ENCODE measurements at regions not wholly inside any gene's neighbourhood (a gene's known extent, or its start where the extent isn't known, plus 50 kb on each side); places are given as distances from the start of the nearest gene placed in this dataset.
"Not testable (repeated sequence)": the region's sequence is repeated elsewhere in the genome, so short reads cannot be mapped to it uniquely, and the experiment has no call there.

DNA sequence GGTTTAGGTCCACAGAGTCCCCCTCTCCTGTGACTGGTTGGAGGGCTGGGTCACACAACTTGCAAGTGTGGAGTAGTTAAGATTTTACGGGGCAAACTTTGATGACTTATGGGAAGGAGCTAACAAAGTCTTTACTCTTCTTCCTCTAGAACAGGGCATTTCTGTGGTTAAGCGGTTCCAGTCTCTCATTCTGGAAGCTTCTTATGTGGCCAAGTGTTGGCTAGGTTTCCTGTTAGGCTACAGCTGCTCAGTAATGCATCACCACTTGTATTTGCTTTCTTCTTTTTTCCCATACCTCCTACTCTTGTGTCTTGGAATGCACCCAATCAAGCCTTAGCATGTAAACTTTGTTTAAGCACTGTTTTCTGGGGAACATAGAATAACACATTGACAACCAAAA, 100.6 kb upstream of the PLAAT1 start:
- Histone ChIP-seq H3K4me1 (no peaks in the 10 kb centered on the region), H3K27me3 (no peaks in the 10 kb centered on the region), H3K36me3 (no peaks in the 10 kb centered on the region), H3K4me3 (no peak overlapping the region), H3K27ac (replicated peaks in 1 of 4) (no peak overlapping the region), H3K9me3 (no peaks in the 10 kb centered on the region)
- TF ChIP-seq POLR2AphosphoS5 (IDR thresholded peaks at IDR 0.05) (no peak), EP300 (IDR thresholded peaks at IDR 0.05) (no peak), POLR2A (IDR thresholded peaks at IDR 0.05; ENCODE audit: low read depth) (no peak), CTCF (IDR thresholded peaks at IDR 0.05) (no peak)
- intact Hi-C loops (cut with DNase I) = no loop called here
- no peak for DNase-seq (ENCODE audit: extremely low spot score)
- 89% methylated on average over 2 of the region's 2 CpGs for WGBS

DNA sequence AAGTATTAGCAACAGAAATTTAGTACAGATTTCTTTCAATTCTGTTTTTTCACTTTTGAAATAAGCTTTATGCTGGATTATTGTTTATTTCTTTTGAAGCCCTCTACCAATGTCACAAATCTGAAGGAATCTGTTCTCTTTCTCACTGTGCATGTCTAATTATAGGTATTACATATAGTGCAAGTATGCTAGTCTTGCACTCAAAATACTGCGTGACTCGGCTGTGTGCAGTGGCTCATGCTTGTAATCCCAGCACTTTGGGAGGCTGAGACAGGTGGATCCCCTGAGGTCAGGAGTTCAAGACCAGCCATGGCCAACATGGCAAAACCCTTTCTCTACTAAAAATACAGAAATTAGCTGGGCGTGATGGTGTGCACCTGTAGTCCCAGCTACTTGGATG, 95.8 kb upstream of the PLAAT1 start:
- no peak overlapping the region for H3K27ac ChIP-seq (replicated peaks in 1 of 4)
- no peaks in the 10 kb centered on the region for H3K9me3 ChIP-seq
- no peaks in the 10 kb centered on the region for H3K27me3 ChIP-seq
- no peak overlapping the region for H3K4me3 ChIP-seq
- no peak for DNase-seq (ENCODE audit: extremely low spot score)
- intact Hi-C loops (cut with DNase I) = no loop called here
- H3K36me3 ChIP-seq = no peaks in the 10 kb centered on the region
- no peak for TF ChIP-seq EP300 (IDR thresholded peaks at IDR 0.05)
- TF ChIP-seq POLR2AphosphoS5 (IDR thresholded peaks at IDR 0.05) = no peak
- no peak for TF ChIP-seq CTCF (IDR thresholded peaks at IDR 0.05)
- no peak for TF ChIP-seq POLR2A (IDR thresholded peaks at IDR 0.05; ENCODE audit: low read depth)
- WGBS = 61% methylated on average over 3 of the region's 3 CpGs
- H3K4me1 ChIP-seq = peaks cover 0 to 3% (median 0%) of the 10 kb centered on the region in 4 donors

DNA sequence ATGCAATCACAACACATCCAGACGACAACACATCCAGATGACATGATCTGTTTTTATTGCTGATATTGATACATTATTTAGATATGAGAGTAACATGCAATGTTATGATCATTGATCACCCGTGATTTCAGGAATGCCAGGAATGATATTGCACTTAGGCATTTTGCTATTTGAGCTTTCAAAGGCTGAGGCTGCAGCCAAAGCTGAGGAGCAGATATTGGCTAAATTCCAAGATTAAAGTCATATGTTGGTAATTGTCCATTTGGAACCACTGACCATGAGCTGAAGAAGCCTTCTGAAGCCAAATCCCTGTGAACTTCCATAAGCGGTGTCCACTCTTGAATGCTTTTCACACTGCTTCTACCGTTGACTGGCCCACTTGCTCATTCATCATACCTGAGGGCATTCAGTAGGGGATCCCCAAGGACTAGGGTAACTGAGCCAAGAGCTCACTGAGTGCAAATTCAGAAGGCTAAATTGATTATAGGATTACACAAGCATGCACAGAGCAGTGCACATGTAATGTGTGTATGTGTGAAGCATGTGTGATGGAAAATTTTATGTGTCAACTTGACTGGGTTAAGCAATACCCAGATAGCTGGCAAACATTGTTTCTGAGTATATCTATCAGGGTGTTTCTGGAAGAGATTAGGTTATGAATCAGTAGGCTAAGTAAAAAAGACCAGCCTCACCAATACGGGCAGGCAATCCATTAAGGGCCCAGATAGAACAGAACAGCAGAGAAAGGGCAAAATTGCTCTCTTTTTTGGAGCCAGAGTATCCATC, 92.1 kb upstream of the PLAAT1 start:
- Histone ChIP-seq H3K36me3 (no peaks in the 10 kb centered on the region), H3K27ac (replicated peaks in 1 of 4) (no peak overlapping the region), H3K4me3 (no peak overlapping the region), H3K9me3 (no peaks in the 10 kb centered on the region), H3K4me1 (peaks cover 0 to 3% (median 0%) of the 10 kb centered on the region in 4 donors), H3K27me3 (no peaks in the 10 kb centered on the region)
- TF ChIP-seq EP300 (IDR thresholded peaks at IDR 0.05) (no peak), POLR2A (IDR thresholded peaks at IDR 0.05; ENCODE audit: low read depth) (no peak)
- no peak for DNase-seq (ENCODE audit: extremely low spot score)
- WGBS = 60% methylated on average over 5 of the region's 5 CpGs
- intact Hi-C loops (cut with DNase I) = no loop called here

DNA sequence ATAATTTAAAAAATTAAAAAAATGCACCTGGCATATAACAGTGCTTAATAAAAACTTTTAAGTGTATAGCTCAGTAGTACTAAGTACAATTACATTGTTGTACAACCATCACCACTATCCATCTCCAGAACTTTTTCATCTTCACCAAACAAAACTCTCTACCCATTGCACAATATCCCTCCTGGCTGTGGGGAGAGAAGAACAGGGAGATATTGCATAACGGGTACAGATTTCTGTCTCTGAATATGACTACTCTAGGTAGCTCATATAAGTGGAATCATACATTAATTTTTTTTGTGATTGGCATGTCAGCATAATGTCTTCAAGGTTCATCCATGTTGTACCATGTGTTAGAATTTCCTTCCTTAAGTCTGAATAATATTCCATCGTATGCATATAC, 91.0 kb upstream of the PLAAT1 start:
- no peak overlapping the region for H3K4me3 ChIP-seq
- H3K36me3 ChIP-seq = no peaks in the 10 kb centered on the region
- no peak for DNase-seq (ENCODE audit: extremely low spot score)
- 89% methylated on average over 2 of the region's 2 CpGs for WGBS
- peaks cover 0 to 3% (median 0%) of the 10 kb centered on the region in 4 donors for H3K4me1 ChIP-seq
- no peaks in the 10 kb centered on the region for H3K27me3 ChIP-seq
- TF ChIP-seq POLR2AphosphoS5 (IDR thresholded peaks at IDR 0.05) (no peak), EP300 (IDR thresholded peaks at IDR 0.05) (no peak), CTCF (IDR thresholded peaks at IDR 0.05) (no peak), POLR2A (IDR thresholded peaks at IDR 0.05; ENCODE audit: low read depth) (no peak)
- H3K9me3 ChIP-seq = no peaks in the 10 kb centered on the region
- no peak overlapping the region for H3K27ac ChIP-seq (replicated peaks in 1 of 4)
- intact Hi-C loops (cut with DNase I) = no loop called here

GRCh38 chr3:193155044-193155781, 85.8 kb upstream of the PLAAT1 start:
- H3K27ac ChIP-seq (replicated peaks in 1 of 4); H3K27me3 ChIP-seq; H3K9me3 ChIP-seq; intact Hi-C loops (cut with DNase I); H3K4me3 ChIP-seq; DNase-seq (ENCODE audit: extremely low spot score); H3K36me3 ChIP-seq; H3K4me1 ChIP-seq: not testable (repeated sequence)
- WGBS = 95% methylated on average over 3 of the region's 3 CpGs
